ENCODE measurements at regions not wholly inside any gene's neighbourhood (a gene's known extent, or its start where the extent isn't known, plus 50 kb on each side); places are given as distances from the start of the nearest gene placed in this dataset.

DNA sequence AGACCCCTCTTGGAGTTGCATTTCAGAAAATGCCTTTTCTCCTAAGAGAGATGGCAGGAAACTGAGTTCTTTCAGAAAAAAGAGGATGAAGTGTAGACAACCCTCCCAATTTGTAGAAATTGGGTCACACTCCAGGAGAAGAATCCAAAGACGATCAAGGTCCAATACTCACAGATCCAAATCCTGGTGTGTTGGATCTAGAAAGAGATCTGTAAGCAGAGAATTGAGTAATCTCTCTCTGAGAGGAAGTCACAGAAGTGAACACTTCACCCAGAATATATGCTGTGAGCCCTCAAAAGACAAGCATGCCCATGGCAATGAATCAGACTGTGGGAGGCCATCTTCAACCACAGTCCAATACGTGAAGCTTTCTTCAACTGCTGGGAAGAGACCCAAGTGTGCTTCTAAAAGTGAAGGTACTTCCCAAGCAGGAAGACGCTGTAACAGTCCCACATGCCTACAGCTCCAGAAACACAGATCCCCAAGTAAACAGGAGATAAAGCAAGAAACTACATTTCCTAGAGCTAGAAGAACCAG is 182.7 kb downstream of the SMC2 start:
- Histone ChIP-seq H3K27me3 (ENCODE audit: insufficient read depth, low read length) (no peaks in the 10 kb centered on the region), H3K9me3 (ENCODE audit: insufficient read depth, low read depth, low read length) (no peaks in the 10 kb centered on the region), H3K4me1 (ENCODE audit: insufficient read depth, low read length) (peaks cover 8% of the 10 kb centered on the region), H3K36me3 (ENCODE audit: insufficient read depth, low read length) (no peaks in the 10 kb centered on the region; the same call in 1 of the 2 replicates), H3K4me3 (ENCODE audit: low read length) (no peak overlapping the region), H3K27ac (ENCODE audit: low read depth, low read length) (no peak overlapping the region), H3K9ac (ENCODE audit: low read depth, low read length) (no peak overlapping the region)
- 97% methylated on average over 3 of the region's 3 CpGs for WGBS

DNA sequence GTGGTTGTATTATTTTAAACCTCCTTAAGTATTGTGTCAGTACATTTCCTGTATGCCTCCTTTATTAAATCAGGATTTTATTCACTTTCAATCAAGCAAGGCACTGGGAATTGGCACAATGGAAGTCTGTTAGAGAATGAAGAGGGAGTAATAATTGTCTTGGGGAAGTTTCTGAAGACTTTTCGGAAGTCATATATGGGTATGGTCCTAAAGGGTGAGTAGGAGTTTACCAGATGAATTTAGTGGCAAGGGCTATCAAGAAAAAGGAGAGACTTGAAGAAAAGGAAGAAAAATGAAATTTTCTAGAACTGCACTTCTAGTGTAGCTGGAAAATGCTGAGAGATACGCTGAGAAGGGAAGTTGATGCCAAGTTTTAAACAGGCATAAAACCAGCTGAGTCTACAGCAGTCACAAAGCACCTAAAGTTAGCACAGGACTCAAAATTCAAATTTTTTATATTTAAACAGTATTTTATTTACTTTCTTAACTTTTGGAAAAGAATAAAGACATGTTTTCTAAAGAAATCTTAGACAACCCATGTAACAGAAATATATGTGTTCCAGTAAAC is 184.9 kb downstream of the SMC2 start:
- WGBS: 96% methylated on average over 2 of the region's 2 CpGs
- H3K4me3 ChIP-seq (ENCODE audit: low read length): no peak overlapping the region
- H3K9me3 ChIP-seq (ENCODE audit: insufficient read depth, low read depth, low read length): no peaks in the 10 kb centered on the region
- H3K9ac ChIP-seq (ENCODE audit: low read depth, low read length): no peak overlapping the region
- H3K27me3 ChIP-seq (ENCODE audit: insufficient read depth, low read length): no peaks in the 10 kb centered on the region
- no peak overlapping the region for H3K27ac ChIP-seq (ENCODE audit: low read depth, low read length)
- H3K36me3 ChIP-seq (ENCODE audit: insufficient read depth, low read length): no peaks in the 10 kb centered on the region; the same call in 1 of the 2 replicates
- H3K4me1 ChIP-seq (ENCODE audit: insufficient read depth, low read length): no peaks in the 10 kb centered on the region

DNA sequence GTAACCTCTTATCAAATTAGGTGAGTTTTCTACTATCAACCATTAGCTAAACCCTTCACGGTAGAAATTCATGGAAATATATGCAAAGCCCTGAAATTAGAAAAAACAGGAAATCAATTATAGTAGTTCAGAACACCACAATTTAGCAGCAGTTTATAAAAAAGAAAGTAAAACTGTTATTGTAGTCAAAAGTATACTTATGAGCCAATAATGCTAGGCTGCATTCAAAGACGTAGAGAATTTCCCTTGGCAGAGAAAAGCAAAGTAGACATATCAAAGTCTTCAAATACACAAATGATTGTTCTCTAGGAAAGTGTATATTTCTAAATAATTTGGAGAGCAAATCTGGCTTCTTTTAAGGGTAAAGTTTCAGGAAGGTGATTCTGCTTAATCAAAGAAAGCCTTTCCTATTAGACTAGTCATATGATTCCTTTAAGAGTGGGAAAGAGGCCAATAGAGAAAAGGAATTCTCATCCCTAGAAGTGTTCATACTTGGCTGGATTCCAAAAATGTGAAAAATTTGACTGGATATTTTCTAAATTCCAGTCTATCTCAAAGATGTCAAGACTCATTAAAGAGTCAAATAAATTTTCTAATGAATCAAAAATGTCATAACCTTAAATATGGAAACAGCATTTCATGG is 185.5 kb downstream of the SMC2 start:
- Histone ChIP-seq H3K4me1 (ENCODE audit: insufficient read depth, low read length) (no peaks in the 10 kb centered on the region), H3K9me3 (ENCODE audit: insufficient read depth, low read depth, low read length) (no peaks in the 10 kb centered on the region), H3K4me3 (ENCODE audit: low read length) (no peak overlapping the region), H3K27me3 (ENCODE audit: insufficient read depth, low read length) (no peaks in the 10 kb centered on the region), H3K36me3 (ENCODE audit: insufficient read depth, low read length) (no peaks in the 10 kb centered on the region; the same call in 1 of the 2 replicates), H3K9ac (ENCODE audit: low read depth, low read length) (no peak overlapping the region), H3K27ac (ENCODE audit: low read depth, low read length) (no peak overlapping the region)
- WGBS: no CpG with 5 or more reads among the region's 2 CpGs

DNA sequence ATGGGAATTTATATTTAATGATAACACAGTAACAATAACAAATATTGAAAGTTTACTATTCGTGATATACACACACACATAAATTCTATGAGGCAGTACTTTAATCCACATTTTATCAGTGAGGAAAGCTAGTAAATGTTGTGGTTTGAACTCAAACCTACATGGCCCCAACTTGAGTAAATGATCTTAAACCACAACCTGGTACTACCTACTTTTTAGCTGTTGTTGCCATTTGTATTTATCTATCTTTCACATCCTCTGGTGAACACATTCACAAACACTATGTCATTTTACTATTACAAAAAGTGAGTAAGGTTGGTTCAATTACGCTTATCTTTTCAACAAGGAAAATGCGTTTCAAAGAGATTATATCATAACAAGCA is 186.1 kb downstream of the SMC2 start:
- Histone ChIP-seq H3K9me3 (ENCODE audit: insufficient read depth, low read depth, low read length) (no peaks in the 10 kb centered on the region), H3K4me3 (ENCODE audit: low read length) (no peak overlapping the region), H3K27me3 (ENCODE audit: insufficient read depth, low read length) (no peaks in the 10 kb centered on the region), H3K36me3 (ENCODE audit: insufficient read depth, low read length) (no peaks in the 10 kb centered on the region; the same call in 1 of the 2 replicates), H3K4me1 (ENCODE audit: insufficient read depth, low read length) (no peaks in the 10 kb centered on the region), H3K9ac (ENCODE audit: low read depth, low read length) (no peak overlapping the region), H3K27ac (ENCODE audit: low read depth, low read length) (no peak overlapping the region)
- 98% methylated on average over 2 of the region's 3 CpGs for WGBS

DNA sequence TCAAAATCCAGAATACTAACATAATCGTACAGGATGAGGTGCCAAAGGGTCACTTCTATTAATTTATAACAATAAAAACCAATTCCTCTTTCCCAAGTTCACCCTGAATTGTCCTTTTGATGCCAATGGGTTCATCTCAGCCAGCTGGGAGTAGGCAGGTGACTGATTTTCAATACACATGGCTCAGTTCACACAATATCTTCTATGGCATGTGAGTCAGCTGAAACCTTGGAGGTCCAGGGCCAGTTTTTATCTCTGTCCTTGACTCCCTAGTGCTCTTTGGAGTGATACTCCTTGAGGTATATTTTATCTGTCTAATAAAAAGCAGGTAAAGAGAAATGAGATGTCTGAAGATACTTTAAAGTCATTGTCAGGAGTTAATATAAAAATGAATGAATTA is 186.6 kb downstream of the SMC2 start:
- Histone ChIP-seq H3K27me3 (ENCODE audit: insufficient read depth, low read length) (no peaks in the 10 kb centered on the region), H3K9ac (ENCODE audit: low read depth, low read length) (no peak overlapping the region), H3K27ac (ENCODE audit: low read depth, low read length) (no peak overlapping the region), H3K9me3 (ENCODE audit: insufficient read depth, low read depth, low read length) (no peaks in the 10 kb centered on the region), H3K4me1 (ENCODE audit: insufficient read depth, low read length) (no peaks in the 10 kb centered on the region), H3K4me3 (ENCODE audit: low read length) (no peak overlapping the region), H3K36me3 (ENCODE audit: insufficient read depth, low read length) (no peaks in the 10 kb centered on the region)
- 90% methylated on average over 1 of the region's 1 CpG for WGBS

DNA sequence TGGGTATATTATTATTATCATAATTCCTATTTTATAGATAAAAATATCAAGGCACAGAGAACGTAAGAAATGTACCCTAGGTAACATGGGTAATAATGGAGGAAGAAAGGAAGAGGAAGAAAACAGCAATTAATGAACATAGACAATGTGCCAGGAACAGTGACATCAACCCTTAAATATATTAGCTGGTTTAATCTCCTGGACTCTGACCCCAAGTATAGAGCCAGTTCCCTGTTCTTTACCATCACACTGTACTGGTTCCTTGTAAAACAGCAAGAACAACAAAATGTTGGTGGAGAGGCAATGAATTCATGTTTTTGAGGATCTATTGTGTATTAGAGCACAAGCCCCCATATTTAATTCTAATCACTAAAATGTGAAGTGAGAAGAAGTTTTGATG is 192.1 kb downstream of the SMC2 start:
- no peak overlapping the region for H3K9ac ChIP-seq (ENCODE audit: low read depth, low read length)
- no peak overlapping the region for H3K4me3 ChIP-seq (ENCODE audit: low read length)
- H3K36me3 ChIP-seq (ENCODE audit: insufficient read depth, low read length): no peaks in the 10 kb centered on the region
- no peaks in the 10 kb centered on the region for H3K9me3 ChIP-seq (ENCODE audit: insufficient read depth, low read depth, low read length)
- H3K27ac ChIP-seq (ENCODE audit: low read depth, low read length): no peak overlapping the region
- H3K4me1 ChIP-seq (ENCODE audit: insufficient read depth, low read length): no peaks in the 10 kb centered on the region
- H3K27me3 ChIP-seq (ENCODE audit: insufficient read depth, low read length): no peaks in the 10 kb centered on the region
- 86% methylated on average over 1 of the region's 1 CpG for WGBS

DNA sequence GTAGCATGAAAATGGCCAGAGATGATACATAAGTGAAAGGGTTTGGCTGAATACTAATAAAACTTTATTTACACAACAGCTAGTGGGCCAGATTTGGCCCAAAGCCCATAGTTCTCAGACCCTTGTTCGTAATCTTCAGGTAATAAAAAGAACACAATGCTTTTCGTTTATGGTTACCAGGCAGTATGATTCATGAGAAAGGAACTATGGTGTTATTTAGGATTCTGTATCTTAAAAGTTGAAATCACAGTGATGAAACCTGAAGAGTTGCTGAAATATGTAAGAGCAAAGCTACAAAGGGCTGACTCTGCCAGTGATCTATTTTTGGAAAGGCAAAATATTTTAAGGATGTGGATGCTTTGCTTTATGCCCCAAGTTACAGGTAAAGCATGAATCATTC is 192.7 kb downstream of the SMC2 start:
- Histone ChIP-seq H3K27me3 (ENCODE audit: insufficient read depth, low read length) (no peaks in the 10 kb centered on the region), H3K9ac (ENCODE audit: low read depth, low read length) (no peak overlapping the region), H3K9me3 (ENCODE audit: insufficient read depth, low read depth, low read length) (no peaks in the 10 kb centered on the region), H3K4me1 (ENCODE audit: insufficient read depth, low read length) (no peaks in the 10 kb centered on the region), H3K36me3 (ENCODE audit: insufficient read depth, low read length) (no peaks in the 10 kb centered on the region), H3K27ac (ENCODE audit: low read depth, low read length) (no peak overlapping the region), H3K4me3 (ENCODE audit: low read length) (no peak overlapping the region)
- 97% methylated on average over 2 of the region's 2 CpGs for WGBS

DNA sequence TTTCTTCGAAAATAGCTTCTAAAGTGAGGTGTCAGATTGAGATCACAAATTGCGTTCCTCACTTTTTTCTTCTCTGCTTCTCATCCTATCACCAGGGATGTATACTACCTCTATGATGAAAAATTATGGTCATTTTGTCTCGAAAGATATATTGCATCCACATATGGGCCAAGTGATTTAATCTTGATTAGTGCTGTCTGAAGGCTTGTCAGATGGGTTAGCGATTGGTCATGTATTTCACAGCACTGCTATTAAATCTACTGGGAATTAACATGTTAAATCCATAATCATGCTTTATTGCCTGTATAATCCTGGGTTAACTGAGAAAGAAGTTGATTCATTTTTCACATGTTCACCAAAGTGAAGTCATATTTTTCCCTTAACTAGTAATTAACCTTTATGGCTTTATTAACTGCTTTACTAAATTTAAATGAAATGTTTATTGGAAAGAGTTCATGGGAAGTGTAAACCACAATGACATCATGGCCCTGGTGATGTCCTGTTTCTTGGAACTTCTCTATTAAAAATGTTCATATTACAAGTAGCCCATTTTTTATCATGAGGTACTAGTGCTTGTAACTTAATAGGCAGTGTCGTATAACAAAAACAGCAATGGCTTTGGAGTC is 193.3 kb downstream of the SMC2 start:
- H3K4me1 ChIP-seq (ENCODE audit: insufficient read depth, low read length): no peaks in the 10 kb centered on the region
- H3K4me3 ChIP-seq (ENCODE audit: low read length): no peak overlapping the region
- no peak overlapping the region for H3K27ac ChIP-seq (ENCODE audit: low read depth, low read length)
- H3K9ac ChIP-seq (ENCODE audit: low read depth, low read length): no peak overlapping the region
- no peaks in the 10 kb centered on the region for H3K9me3 ChIP-seq (ENCODE audit: insufficient read depth, low read depth, low read length)
- H3K36me3 ChIP-seq (ENCODE audit: insufficient read depth, low read length): no peaks in the 10 kb centered on the region
- no peaks in the 10 kb centered on the region for H3K27me3 ChIP-seq (ENCODE audit: insufficient read depth, low read length)
- WGBS: 100% methylated on average over 5 of the region's 5 CpGs

DNA sequence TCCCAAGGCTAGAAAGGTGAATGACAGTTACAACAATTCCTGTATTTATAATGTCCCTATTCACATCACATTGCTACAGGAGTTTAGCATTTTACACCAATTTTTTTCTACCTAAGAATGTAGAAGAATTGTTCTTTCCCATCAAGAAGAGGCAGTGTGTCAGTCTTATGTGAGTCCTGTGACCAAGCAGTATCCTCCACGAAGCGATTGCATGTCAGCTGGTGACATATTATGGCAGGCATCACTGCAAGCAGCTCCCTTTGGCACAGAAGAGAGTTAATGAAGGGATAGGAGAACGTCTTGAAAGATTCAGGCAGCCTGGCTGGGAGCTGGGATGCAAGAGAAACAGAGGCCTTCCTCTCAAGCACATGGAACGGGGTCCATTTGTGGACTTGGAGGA is 199.8 kb downstream of the SMC2 start:
- no peaks in the 10 kb centered on the region for H3K36me3 ChIP-seq (ENCODE audit: insufficient read depth, low read length)
- no peaks in the 10 kb centered on the region for H3K27me3 ChIP-seq (ENCODE audit: insufficient read depth, low read length)
- H3K4me3 ChIP-seq (ENCODE audit: low read length): no peak overlapping the region
- H3K9me3 ChIP-seq (ENCODE audit: insufficient read depth, low read depth, low read length): no peaks in the 10 kb centered on the region
- 90% methylated on average over 4 of the region's 4 CpGs for WGBS
- H3K4me1 ChIP-seq (ENCODE audit: insufficient read depth, low read length): no peaks in the 10 kb centered on the region
- H3K9ac ChIP-seq (ENCODE audit: low read depth, low read length): no peak overlapping the region
- H3K27ac ChIP-seq (ENCODE audit: low read depth, low read length): no peak overlapping the region

DNA sequence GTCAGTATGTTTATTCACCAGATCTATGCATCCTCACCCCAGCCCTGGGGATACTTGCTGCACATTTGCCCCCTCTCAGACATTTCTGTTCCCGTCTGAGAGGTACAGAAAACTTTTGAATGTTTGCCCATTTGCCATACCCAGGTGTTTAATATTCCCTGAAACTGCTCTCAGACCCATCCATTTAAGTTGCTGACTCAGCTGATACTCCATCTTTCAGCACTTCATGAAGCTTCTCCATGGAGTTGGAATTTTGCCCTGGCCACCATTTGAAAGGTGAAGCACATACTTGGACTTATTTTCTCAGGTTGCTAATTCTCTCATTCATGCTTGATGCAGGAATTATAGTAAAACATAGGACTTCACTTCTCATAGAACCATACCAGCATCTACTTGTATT is 203.9 kb upstream of the OR13F1 start:
- no peak overlapping the region for H3K4me3 ChIP-seq (ENCODE audit: low read length)
- H3K4me1 ChIP-seq (ENCODE audit: insufficient read depth, low read length): no peaks in the 10 kb centered on the region
- 96% methylated on average over 1 of the region's 1 CpG for WGBS
- H3K9me3 ChIP-seq (ENCODE audit: insufficient read depth, low read depth, low read length): no peaks in the 10 kb centered on the region
- no peaks in the 10 kb centered on the region for H3K27me3 ChIP-seq (ENCODE audit: insufficient read depth, low read length)
- no peak overlapping the region for H3K9ac ChIP-seq (ENCODE audit: low read depth, low read length)
- no peak overlapping the region for H3K27ac ChIP-seq (ENCODE audit: low read depth, low read length)
- no peaks in the 10 kb centered on the region for H3K36me3 ChIP-seq (ENCODE audit: insufficient read depth, low read length)

DNA sequence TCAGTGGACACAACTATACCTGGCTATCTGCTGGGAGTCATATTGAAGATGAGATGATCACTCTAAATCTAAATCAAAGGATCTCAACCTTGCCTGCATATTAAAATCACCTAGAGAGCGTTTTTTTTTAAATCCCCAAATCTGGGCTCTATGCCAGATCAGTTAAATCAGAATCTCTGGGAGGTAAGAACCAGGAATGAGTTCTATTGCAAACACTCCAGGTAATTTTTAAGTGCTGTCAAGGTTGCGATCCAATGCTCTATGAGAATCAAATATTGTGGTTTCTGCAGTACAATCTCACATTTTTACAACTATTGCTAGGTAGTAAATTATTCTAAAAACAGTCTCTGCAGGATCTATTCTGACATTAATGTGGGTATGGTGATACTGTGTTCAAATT is 202.3 kb upstream of the OR13F1 start:
- Histone ChIP-seq H3K4me3 (ENCODE audit: low read length) (no peak overlapping the region), H3K4me1 (ENCODE audit: insufficient read depth, low read length) (no peaks in the 10 kb centered on the region), H3K36me3 (ENCODE audit: insufficient read depth, low read length) (no peaks in the 10 kb centered on the region), H3K27me3 (ENCODE audit: insufficient read depth, low read length) (no peaks in the 10 kb centered on the region), H3K9me3 (ENCODE audit: insufficient read depth, low read depth, low read length) (no peaks in the 10 kb centered on the region), H3K9ac (ENCODE audit: low read depth, low read length) (no peak overlapping the region), H3K27ac (ENCODE audit: low read depth, low read length) (no peak overlapping the region)
- 100% methylated on average over 2 of the region's 2 CpGs for WGBS

Measured in HUES64 (cell line).